PC-3 (cell line): ENCODE measurements at regions not wholly inside any gene's neighbourhood (a gene's known extent, or its start where the extent isn't known, plus 50 kb on each side); places are given as distances from the start of the nearest gene placed in this dataset.

Experiments used
- ATAC-seq: fragments of 200-7000 bp; cut with Tn5 transposase; 2 replicates; pipeline ENCODE4 v1.9.1; 2020; ENCODE audit warnings: mild to moderate bottlenecking, moderate library complexity
- BruUV-seq: library from RNA; stranded (reverse); fragments of 400-500 nt; replicated peaks from 2 replicates; lab custom pipeline; 2021; lab: Mats Ljungman, UMichigan
- CTCF ChIA-PET: fragments of 300-600 bp; sonication (Branson Sonifier 250); formaldehyde crosslinking; loops from one replicate; lab custom pipeline; 2022; ENCODE audit warnings: antibody characterized with exemption; lab: Charles Lee
- POLR2A ChIA-PET: fragments of 300-600 bp; sonication (Branson Sonifier 250); formaldehyde crosslinking; loops from one replicate; lab custom pipeline; 2022; ENCODE audit warnings: antibody characterized with exemption; ENCODE audit not compliant: unreplicated experiment; lab: Charles Lee
- DNase-seq: peaks from one replicate; pipeline ENCODE4 v3.0.0-alpha.2; 2015
- H2AFZ ChIP-seq: fragments of 300-600 bp; sonication (generic); 2 replicates; pipeline ENCODE4 v1.6.0; 2016; ENCODE audit warnings: antibody characterized with exemption, low read length
- H3F3A ChIP-seq: fragments of 300-600 bp; sonication (generic); one replicate; pipeline ENCODE4 v1.6.0; 2017; ENCODE audit warnings: antibody characterized with exemption, low read length, control low read depth, mild to moderate bottlenecking; ENCODE audit not compliant: unreplicated experiment
- H3K27ac ChIP-seq: fragments of 300-600 bp; sonication (generic); 2 replicates; pipeline ENCODE4 v1.5.1; 2016; ENCODE audit warnings: mild to moderate bottlenecking, low read length
- H3K27me3 ChIP-seq: fragments of 300-600 bp; sonication (generic); 2 replicates; pipeline ENCODE4 v1.6.1; 2016; ENCODE audit warnings: low read length, mixed read lengths
- H3K36me3 ChIP-seq: fragments of 300-600 bp; sonication (generic); 2 replicates; pipeline ENCODE4 v1.6.1; 2016; ENCODE audit warnings: low read depth, mixed run types, low read length, mixed read lengths
- H3K4me1 ChIP-seq: fragments of 300-600 bp; sonication (generic); 2 replicates; pipeline ENCODE4 v1.5.1; 2016; ENCODE audit warnings: low read length; ENCODE audit not compliant: insufficient read depth
- H3K4me2 ChIP-seq: fragments of 300-600 bp; sonication (generic); 2 replicates; pipeline ENCODE4 v1.6.0; 2016; ENCODE audit warnings: low read length
- H3K4me3 ChIP-seq: fragments of 300-600 bp; sonication (generic); 2 replicates; pipeline ENCODE4 v1.5.1; 2016; ENCODE audit warnings: mild to moderate bottlenecking, low read length, mixed read lengths
- H3K79me2 ChIP-seq: fragments of 300-600 bp; sonication (generic); 2 replicates; pipeline ENCODE4 v1.6.1; 2017; ENCODE audit warnings: low read length, mixed read lengths
- H3K9ac ChIP-seq: fragments of 300-600 bp; sonication (generic); 2 replicates; pipeline ENCODE4 v1.6.0; 2016; ENCODE audit warnings: mild to moderate bottlenecking, low read length
- H3K9me2 ChIP-seq: fragments of 300-600 bp; sonication (generic); replicated peaks from 2 replicates; pipeline ENCODE4 v1.6.1; 2016; ENCODE audit warnings: mixed run types, low read length, mixed read lengths
- H3K9me3 ChIP-seq: fragments of 300-600 bp; sonication (generic); 2 replicates; pipeline ENCODE4 v1.6.1; 2016; ENCODE audit warnings: low read length, mixed read lengths
- H4K20me1 ChIP-seq: fragments of 300-600 bp; sonication (generic); 2 replicates; pipeline ENCODE4 v1.6.1; 2016; ENCODE audit warnings: low read length, mixed read lengths
- CTCF ChIP-seq: fragments of 300-600 bp; sonication (generic); conservative IDR thresholded peaks from 2 replicates; pipeline ENCODE4 v1.5.1; 2017; ENCODE audit warnings: antibody characterized with exemption, low read depth, mild to moderate bottlenecking, low read length
- EZH2 ChIP-seq: fragments of 300-600 bp; sonication (generic); IDR thresholded peaks from one replicate; pipeline ENCODE4 v1.6.1; 2017; ENCODE audit warnings: antibody characterized with exemption, mild to moderate bottlenecking, low read length; ENCODE audit not compliant: unreplicated experiment
- EZH2phosphoT487 ChIP-seq: fragments of 300-600 bp; sonication (generic); IDR thresholded peaks from 2 replicates; pipeline ENCODE4 v1.6.1; 2018; ENCODE audit warnings: mild to moderate bottlenecking, antibody characterized with exemption, low read length, borderline replicate concordance
- intact Hi-C: fragments of 100-400 bp; cut with micrococcal nuclease; formaldehyde crosslinking; loops from 2 replicates; pipeline ENCODE4 v1.9.0; 2023

GRCh38 chr13:53398051-53398450 lies 369.4 kb downstream of the OLFM4 start:
- intact Hi-C loops = no loop called here
- no TSS peak for BruUV-seq
- ChIA-PET CTCF (no interaction called here), POLR2A (no interaction called here)
- Histone ChIP-seq H3K9me2 (no peaks in the 10 kb centered on the region), H3K27ac (no peak overlapping the region), H3K4me2 (no peak overlapping the region), H3K9ac (no peak overlapping the region), H3K27me3 (no peaks in the 10 kb centered on the region), H3K79me2 (no peaks in the 10 kb centered on the region), H3K36me3 (no peaks in the 10 kb centered on the region), H4K20me1 (no peaks in the 10 kb centered on the region), H3K4me1 (no peaks in the 10 kb centered on the region), H3F3A (no peaks in the 10 kb centered on the region), H2AFZ (no peak overlapping the region), H3K9me3 (0 out of 2 replicates have a peak, but pooled peaks cover 3% of the 10 kb centered on the region), H3K4me3 (no peak overlapping the region)
- ATAC-seq = no peak
- DNase-seq = no peak
- no peak for TF ChIP-seq CTCF
- no peak for TF ChIP-seq EZH2phosphoT487
- TF ChIP-seq EZH2 = no peak

GRCh38 chr13:53405616-53406015 lies 377.0 kb downstream of the OLFM4 start:
- Histone ChIP-seq H3K4me2 (no peak overlapping the region), H2AFZ (no peak overlapping the region), H3K27me3 (no peaks in the 10 kb centered on the region), H3K9ac (no peak overlapping the region), H3K79me2 (no peaks in the 10 kb centered on the region), H3K4me1 (no peaks in the 10 kb centered on the region), H3K4me3 (no peak overlapping the region), H3K36me3 (no peaks in the 10 kb centered on the region), H3K27ac (no peak overlapping the region), H3F3A (no peaks in the 10 kb centered on the region), H4K20me1 (no peaks in the 10 kb centered on the region), H3K9me2 (no peaks in the 10 kb centered on the region), H3K9me3 (0 out of 2 replicates have a peak, but pooled peaks cover 3% of the 10 kb centered on the region)
- POLR2A ChIA-PET = no interaction called here
- intact Hi-C loops = no loop called here
- no peak for TF ChIP-seq EZH2
- no peak for TF ChIP-seq EZH2phosphoT487
- TF ChIP-seq CTCF = no peak
- CTCF ChIA-PET = no interaction called here
- DNase-seq (no peak), ATAC-seq (no peak)
- no TSS peak for BruUV-seq

- POLR2A ChIA-PET = no interaction called here
- Histone ChIP-seq H3K4me3 (no peak overlapping the region), H3K4me2 (no peak overlapping the region), H3K27ac (no peak overlapping the region), H3K4me1 (no peaks in the 10 kb centered on the region), H3K79me2 (no peaks in the 10 kb centered on the region), H4K20me1 (no peaks in the 10 kb centered on the region), H3K36me3 (no peaks in the 10 kb centered on the region), H3K9me2 (no peaks in the 10 kb centered on the region), H3F3A (no peaks in the 10 kb centered on the region), H3K27me3 (no peaks in the 10 kb centered on the region), H3K9me3 (no peaks in the 10 kb centered on the region), H3K9ac (no peak overlapping the region), H2AFZ (no peak overlapping the region)
- no TSS peak for BruUV-seq
- no peak for TF ChIP-seq EZH2phosphoT487
- TF ChIP-seq EZH2 = no peak
- TF ChIP-seq CTCF = no peak
- DNase-seq (no peak), ATAC-seq (no peak)
- CTCF ChIA-PET = no interaction called here
- intact Hi-C loops = no loop called here
Measured at GRCh38 chr13:53408306-53408705, 379.7 kb downstream of the OLFM4 start.
